ENCODE measurements at regions not wholly inside any gene's neighbourhood (a gene's known extent, or its start where the extent isn't known, plus 50 kb on each side); places are given as distances from the start of the nearest gene placed in this dataset.
"Not testable (repeated sequence)": the region's sequence is repeated elsewhere in the genome, so short reads cannot be mapped to it uniquely, and the experiment has no call there.

GRCh38 chr1:119253366-119253765 is 112.9 kb upstream of the WARS2 start:
- no peak for DNase-seq (ENCODE audit: low spot score)

GRCh38 chr1:119254067-119254720 is 113.7 kb upstream of the WARS2 start:
- no peak for DNase-seq (ENCODE audit: low spot score)

GRCh38 chr1:119256089-119256488 is 112.5 kb upstream of the HAO2 start:
- not testable (repeated sequence) for DNase-seq (ENCODE audit: low spot score)

- no peak for DNase-seq (ENCODE audit: low spot score)
These were observed 108.1 kb upstream of the HAO2 start for GRCh38 chr1:119260506-119260905.

- DNase-seq (ENCODE audit: low spot score), result no peak
These were observed 102.2 kb upstream of the HAO2 start for GRCh38 chr1:119266386-119266785.

- no peak for DNase-seq (ENCODE audit: low spot score)
These were observed 101.7 kb upstream of the HAO2 start for GRCh38 chr1:119266858-119267257.

- DNase-seq (ENCODE audit: low spot score), result not testable (repeated sequence)
These were observed 101.3 kb upstream of the HAO2 start for GRCh38 chr1:119267288-119267687.

GRCh38 chr1:119268879-119269278 is 99.7 kb upstream of the HAO2 start:
- DNase-seq (ENCODE audit: low spot score), result no peak

- peak; percentile 49 for DNase-seq (ENCODE audit: low spot score)
These were observed 93.1 kb upstream of the HAO2 start for GRCh38 chr1:119275145-119276134.

- DNase-seq (ENCODE audit: low spot score), result no peak
These were observed 92.0 kb upstream of the HAO2 start for GRCh38 chr1:119276558-119276957.

GRCh38 chr1:119279456-119280381 is 88.9 kb upstream of the HAO2 start:
- no peak for DNase-seq (ENCODE audit: low spot score)

GRCh38 chr1:119285482-119285881 is 83.1 kb upstream of the HAO2 start:
- DNase-seq (ENCODE audit: low spot score), result no peak

- DNase-seq (ENCODE audit: low spot score), result peak; percentile 39
These were observed 81.9 kb upstream of the HAO2 start for GRCh38 chr1:119286587-119287181.

GRCh38 chr1:119288751-119289150 is 79.8 kb upstream of the HAO2 start:
- DNase-seq (ENCODE audit: low spot score), result no peak

GRCh38 chr1:119290297-119290696 is 78.3 kb upstream of the HAO2 start:
- no peak for DNase-seq (ENCODE audit: low spot score)

- no peak for DNase-seq (ENCODE audit: low spot score)
These were observed 76.9 kb upstream of the HAO2 start for GRCh38 chr1:119291611-119292206.

GRCh38 chr1:119293797-119294196 is 74.8 kb upstream of the HAO2 start:
- no peak for DNase-seq (ENCODE audit: low spot score)

GRCh38 chr1:119294199-119294598 is 74.4 kb upstream of the HAO2 start:
- DNase-seq (ENCODE audit: low spot score), result no peak

- DNase-seq (ENCODE audit: low spot score), result no peak
These were observed 73.9 kb upstream of the HAO2 start for GRCh38 chr1:119294722-119295121.

GRCh38 chr1:119298687-119299303 is 69.8 kb upstream of the HAO2 start:
- DNase-seq (ENCODE audit: low spot score), result no peak

- DNase-seq (ENCODE audit: low spot score), result no peak
These were observed 66.6 kb upstream of the HAO2 start for GRCh38 chr1:119302011-119302410.

Data from activated CD4-positive, alpha-beta T cell treated with anti-CD3 and anti-CD28 coated beads, Interleukin-2, Interleukin-4, amounts not matched to agents 100 ng/mL and 50 ng/mL, durations not matched to agents 16 hours and 8 hours (primary cell).